Amniotic stem cell (primary cell): ENCODE measurements at regions not wholly inside any gene's neighbourhood (a gene's known extent, or its start where the extent isn't known, plus 50 kb on each side); places are given as distances from the start of the nearest gene placed in this dataset.
"Not testable (repeated sequence)": the region's sequence is repeated elsewhere in the genome, so short reads cannot be mapped to it uniquely, and the experiment has no call there.

Experiments
- DNase-seq: peaks from one replicate; lab custom pipeline; 2025; lab: John Stamatoyannopoulos, UW

DNA sequence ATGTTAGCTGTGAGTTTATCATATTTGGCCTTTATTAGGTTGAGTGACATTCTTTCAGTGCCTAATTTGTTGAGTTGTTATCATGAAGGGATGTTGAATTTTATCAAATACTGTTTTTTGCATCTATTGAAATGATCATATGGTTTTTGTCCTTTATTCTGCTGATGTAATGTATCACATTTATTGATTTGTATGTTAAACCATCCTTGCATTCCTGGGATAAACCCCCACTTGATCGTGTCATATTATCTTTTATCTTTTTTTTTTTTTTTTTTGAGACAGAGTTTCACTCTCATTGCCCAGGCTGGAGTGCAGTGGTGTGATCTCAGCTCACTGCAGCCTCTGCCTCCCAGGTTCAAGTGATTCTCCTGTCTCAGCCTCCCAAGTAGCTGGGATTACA, 51.9 kb upstream of the MFGE8 start:
- DNase-seq = not testable (repeated sequence)

- DNase-seq = no peak
These were observed 57.1 kb upstream of the MFGE8 start for GRCh38 chr15:88970232-88970631.

GRCh38 chr15:88974392-88974791, 61.2 kb upstream of the MFGE8 start:
- DNase-seq = no peak

DNA sequence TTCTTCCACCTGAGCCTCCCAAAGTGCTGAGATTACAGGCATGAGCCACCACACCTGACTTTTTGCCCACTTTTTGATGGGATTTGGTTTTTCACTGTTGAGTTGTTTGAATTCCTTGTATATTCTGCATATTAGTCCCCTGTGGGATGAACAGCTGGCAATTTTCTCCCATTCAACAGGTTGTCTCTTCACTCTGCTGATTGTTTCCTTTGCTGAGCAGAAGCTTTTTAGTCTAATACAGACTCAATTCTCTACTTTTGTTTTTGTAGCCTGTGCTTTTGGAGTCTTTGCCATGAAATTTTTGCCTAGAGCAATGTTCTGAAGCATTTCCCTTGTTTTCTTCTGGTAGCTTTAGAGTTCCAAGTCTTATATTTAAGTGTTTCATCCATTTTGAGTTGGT, 62.7 kb upstream of the MFGE8 start:
- DNase-seq = no peak

DNA sequence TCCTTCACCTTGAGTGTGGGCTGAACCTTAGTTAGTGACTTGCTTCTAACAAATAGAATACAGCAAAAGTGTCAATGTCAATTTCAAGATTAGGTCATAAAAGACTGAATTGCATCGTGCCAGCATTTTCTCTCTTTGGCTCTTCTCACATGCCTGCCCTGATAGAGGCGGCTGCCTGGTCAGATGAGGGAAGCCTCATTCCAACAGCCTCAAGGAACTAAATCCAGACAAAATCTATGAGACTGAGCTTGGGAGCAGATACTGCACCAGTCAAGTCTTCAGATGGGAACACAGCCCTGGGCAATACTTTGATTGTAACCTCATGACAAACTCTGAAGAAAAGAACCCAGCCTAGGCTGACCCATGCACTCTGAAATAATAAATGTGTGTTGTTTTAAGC, 63.5 kb upstream of the MFGE8 start:
- no peak for DNase-seq

GRCh38 chr15:88979674-88980073, 66.5 kb upstream of the MFGE8 start:
- no peak for DNase-seq

GRCh38 chr15:88980498-88980897, 67.3 kb upstream of the MFGE8 start:
- no peak for DNase-seq

- no peak for DNase-seq
These were observed 68.4 kb upstream of the MFGE8 start for GRCh38 chr15:88981244-88982215.

DNA sequence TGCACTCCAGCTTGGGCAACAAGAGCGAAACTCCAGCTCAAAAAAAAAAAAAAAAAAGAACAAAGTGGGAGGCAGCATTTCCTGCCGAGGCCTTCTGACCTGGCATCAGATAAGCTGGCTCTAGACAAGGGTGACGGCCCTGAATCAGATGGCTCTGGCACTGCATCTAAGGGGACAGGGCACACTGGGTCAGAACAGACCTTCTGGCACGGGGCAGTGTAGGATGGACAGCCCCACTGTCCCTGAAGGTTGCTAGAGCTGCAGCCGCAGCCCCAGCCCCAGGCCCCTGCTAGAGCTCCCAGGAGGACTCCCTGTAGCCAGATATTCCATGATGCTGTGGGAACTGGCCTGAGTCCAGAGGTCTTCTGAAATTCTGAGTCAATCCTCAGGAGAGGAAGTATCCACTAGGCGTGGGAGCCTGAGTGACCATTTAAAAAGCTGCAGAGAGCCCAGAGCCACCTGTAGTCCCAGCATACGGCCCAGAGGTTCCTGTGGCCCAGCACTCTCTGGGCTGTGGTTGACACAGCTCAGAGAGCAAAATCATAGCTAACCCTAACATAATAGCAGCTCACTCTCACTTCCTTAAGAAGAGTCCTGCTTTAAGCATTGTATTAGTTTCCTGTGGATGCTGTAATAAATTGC, 69.2 kb upstream of the MFGE8 start:
- no peak for DNase-seq

- DNase-seq = no peak
These were observed 69.8 kb upstream of the MFGE8 start for GRCh38 chr15:88982946-88983342.

DNA sequence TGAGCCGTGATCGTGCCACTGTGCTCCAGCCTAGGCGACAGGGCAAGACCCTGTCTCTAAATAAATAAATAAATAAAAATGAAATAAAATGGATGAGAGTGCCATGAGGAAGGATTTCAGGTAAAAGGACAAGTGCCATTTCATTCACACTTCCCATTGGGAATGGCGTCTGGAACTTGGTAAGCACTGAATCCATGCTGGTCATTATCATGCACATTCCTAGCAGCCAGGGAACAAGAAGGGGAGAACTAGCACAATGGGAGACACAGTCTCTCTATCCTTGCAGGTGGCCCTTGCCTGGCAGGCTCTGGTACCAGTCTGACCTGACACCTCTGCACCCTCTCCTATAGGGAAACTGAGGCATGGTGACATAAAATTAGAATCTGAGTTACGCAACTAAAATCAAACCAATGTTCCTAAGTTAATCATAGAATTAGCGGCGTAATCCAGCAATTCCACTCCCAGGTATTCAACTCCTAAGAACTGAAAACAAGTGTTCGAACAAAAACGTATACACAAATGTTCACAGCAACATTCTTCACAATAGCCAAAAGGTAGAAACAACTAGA, 70.8 kb upstream of the MFGE8 start:
- DNase-seq = no peak

GRCh38 chr15:88985547-88986393, 72.6 kb upstream of the MFGE8 start:
- DNase-seq = no peak

DNA sequence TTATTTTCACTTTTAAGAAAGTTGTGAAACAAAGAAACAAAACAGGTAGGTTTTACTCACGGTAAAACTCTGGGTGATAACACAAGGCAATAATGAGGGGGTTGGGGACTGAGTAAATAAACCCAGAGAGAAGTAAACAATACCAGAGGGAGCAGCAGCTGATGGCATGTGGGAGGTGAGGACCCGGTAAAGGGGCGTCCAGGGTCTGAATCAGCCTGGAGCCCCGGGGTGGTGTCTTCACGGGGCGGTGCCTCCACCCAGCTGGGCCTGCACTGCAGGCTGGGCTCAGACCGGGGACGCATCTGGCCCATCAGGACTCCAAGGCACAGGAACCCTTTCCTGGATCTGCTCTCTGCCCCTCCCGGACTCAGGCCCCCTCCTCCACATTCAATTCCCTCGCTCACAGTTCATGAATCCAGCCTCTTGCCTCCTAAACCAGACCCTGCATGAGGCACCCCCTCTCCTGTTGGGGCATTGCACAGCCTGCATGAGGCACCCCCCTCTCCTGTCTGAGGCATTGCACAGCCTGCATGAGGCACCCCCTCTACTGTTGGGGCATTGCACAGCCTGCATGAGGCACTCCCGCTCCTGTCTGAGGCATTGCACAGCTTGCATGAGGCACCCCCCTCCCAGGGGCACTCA, 73.9 kb upstream of the MFGE8 start:
- DNase-seq = no peak

DNA sequence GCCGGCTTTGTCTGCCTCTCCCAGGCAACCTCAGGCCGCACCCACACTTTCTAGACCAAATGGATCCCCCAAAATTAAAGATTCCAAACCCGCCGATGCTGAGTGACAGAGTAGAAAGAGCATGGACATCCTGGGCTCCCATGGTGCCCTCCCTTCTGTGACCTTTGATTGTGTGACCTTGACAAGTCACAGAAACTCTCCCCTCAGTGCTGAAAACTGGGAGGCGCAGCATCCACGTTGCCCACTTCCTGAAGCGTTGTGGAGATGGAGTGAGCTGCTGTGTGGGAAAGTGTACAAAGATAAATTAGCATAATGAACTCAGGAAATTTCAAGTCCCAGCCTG, 74.4 kb upstream of the MFGE8 start:
- no peak for DNase-seq

GRCh38 chr15:88987934-88988671, 74.9 kb upstream of the MFGE8 start:
- no peak for DNase-seq

GRCh38 chr15:88989578-88989977, 76.4 kb upstream of the MFGE8 start:
- DNase-seq = no peak

DNA sequence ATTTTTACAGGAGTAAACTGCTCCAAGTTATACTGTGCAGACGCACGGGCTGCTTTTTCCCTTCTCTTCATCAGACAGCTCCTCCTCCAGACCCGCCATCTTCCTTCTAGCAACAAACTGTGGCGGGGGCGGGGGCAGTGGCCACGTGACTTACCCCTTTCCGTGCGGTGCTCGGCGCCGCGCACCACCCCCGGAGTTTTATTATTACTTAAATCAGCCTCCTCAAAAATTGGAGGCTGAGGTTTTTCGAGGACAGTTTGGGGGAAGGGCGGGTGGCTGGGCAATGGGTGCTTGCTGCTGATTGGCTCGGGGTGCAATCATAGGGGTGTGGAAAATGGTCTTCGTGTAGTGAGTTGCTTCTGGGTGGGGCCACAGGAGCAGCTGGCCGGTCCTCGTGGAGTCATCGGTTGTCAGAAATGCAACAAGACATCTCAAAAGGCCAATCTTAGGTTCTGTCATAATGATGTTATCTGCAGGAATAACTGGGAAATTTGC, 77.1 kb upstream of the MFGE8 start:
- DNase-seq = no peak

DNA sequence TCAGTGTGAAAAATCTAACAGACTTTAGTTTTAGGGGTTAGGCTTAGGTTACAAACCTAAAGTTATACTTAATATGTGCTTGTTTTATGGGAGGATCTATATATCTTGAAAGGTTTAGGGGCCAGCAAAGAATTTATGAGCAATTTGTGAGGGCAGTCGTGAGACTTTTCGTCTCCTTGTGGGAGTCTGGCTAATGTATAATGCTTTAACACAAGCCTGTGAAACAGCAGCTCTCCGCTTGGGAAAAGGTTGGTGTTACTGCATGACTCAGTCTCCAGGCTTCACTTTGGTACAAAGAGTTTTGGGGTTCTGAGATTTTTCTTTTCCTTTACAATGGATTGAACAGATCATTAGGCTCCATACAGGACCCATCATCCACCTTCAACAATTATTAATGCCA, 79.0 kb upstream of the MFGE8 start:
- DNase-seq = no peak

DNA sequence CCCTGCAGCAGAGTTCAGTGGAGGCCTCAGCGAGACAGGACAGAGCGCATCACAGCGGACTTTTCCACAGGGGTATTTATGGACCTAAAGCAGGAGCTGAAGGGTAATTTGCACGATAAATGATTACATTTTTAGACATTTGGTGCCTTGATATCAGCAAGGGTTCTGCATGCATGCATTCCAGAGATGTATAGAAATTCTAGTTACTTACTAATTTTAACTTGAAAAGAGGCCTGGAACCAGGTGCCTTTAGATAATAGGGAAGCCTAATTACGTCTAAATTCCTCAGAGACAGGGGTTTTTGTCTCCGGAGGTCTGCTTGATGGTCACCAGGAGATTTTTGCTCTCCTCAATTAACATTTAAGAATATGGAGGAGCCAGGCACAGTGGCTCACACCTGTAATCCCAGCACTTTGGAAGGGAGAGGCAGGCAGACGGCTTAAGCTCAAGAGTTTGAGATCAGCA, 79.8 kb upstream of the MFGE8 start:
- DNase-seq = no peak

- DNase-seq = no peak
These were observed 80.5 kb upstream of the MFGE8 start for GRCh38 chr15:88993662-88994061.

GRCh38 chr15:88994286-88994685, 81.1 kb upstream of the MFGE8 start:
- no peak for DNase-seq
